WERI-Rb-1 (cell line): ENCODE measurements at regions not wholly inside any gene's neighbourhood (a gene's known extent, or its start where the extent isn't known, plus 50 kb on each side); places are given as distances from the start of the nearest gene placed in this dataset.

Source experiments
- DNase-seq: peaks from one replicate; pipeline ENCODE4 v3.0.0-alpha.2; 2020
- H3K27ac ChIP-seq: fragments of 250-450 bp; sonication (Bioruptor Pico); 2 replicates; pipeline ENCODE4 v1.5.1; 2020; ENCODE audit warnings: mild to moderate bottlenecking, moderate library complexity
- H3K27me3 ChIP-seq: fragments of 250-450 bp; sonication (Bioruptor Pico); 2 replicates; pipeline ENCODE4 v1.5.1; 2021; ENCODE audit warnings: mild to moderate bottlenecking, low read depth, moderate library complexity; ENCODE audit not compliant: insufficient read depth, severe bottlenecking
- H3K36me3 ChIP-seq: fragments of 250-450 bp; sonication (Bioruptor Pico); 2 replicates; pipeline ENCODE4 v1.5.1; 2020; ENCODE audit warnings: mild to moderate bottlenecking, moderate library complexity
- H3K4me3 ChIP-seq: 2 replicates; pipeline ENCODE4 v1.5.1; 2011; ENCODE audit warnings: low read depth, mild to moderate bottlenecking, control low read depth, low read length
- H3K9me3 ChIP-seq: fragments of 250-450 bp; sonication (Bioruptor Pico); 2 replicates; pipeline ENCODE4 v1.5.1; 2021; ENCODE audit warnings: mild to moderate bottlenecking, moderate library complexity; ENCODE audit not compliant: severe bottlenecking
- CTCF ChIP-seq: IDR thresholded peaks from 2 replicates; pipeline ENCODE4 v1.5.1; 2011; ENCODE audit warnings: low read depth, mild to moderate bottlenecking, control low read depth, inconsistent platforms, low read length

GRCh38 chr3:135633078-135633477, 332.4 kb upstream of the PPP2R3A start:
- Histone ChIP-seq H3K27me3 (no peaks in the 10 kb centered on the region), H3K27ac (no peak overlapping the region), H3K4me3 (no peak overlapping the region), H3K9me3 (no peaks in the 10 kb centered on the region), H3K36me3 (no peaks in the 10 kb centered on the region)
- no peak for DNase-seq
- no peak for TF ChIP-seq CTCF

GRCh38 chr3:135636596-135636995, 328.9 kb upstream of the PPP2R3A start:
- Histone ChIP-seq H3K4me3 (no peak overlapping the region), H3K27ac (no peak overlapping the region), H3K36me3 (no peaks in the 10 kb centered on the region), H3K9me3 (no peaks in the 10 kb centered on the region), H3K27me3 (no peaks in the 10 kb centered on the region)
- DNase-seq: no peak
- no peak for TF ChIP-seq CTCF

- H3K36me3 ChIP-seq: no peaks in the 10 kb centered on the region
- no peak overlapping the region for H3K4me3 ChIP-seq
- no peak for TF ChIP-seq CTCF
- no peaks in the 10 kb centered on the region for H3K9me3 ChIP-seq
- no peaks in the 10 kb centered on the region for H3K27me3 ChIP-seq
- DNase-seq: no peak
- no peak overlapping the region for H3K27ac ChIP-seq
These were observed 328.5 kb upstream of the PPP2R3A start for GRCh38 chr3:135637013-135637412.

GRCh38 chr3:135641761-135642160, 323.8 kb upstream of the PPP2R3A start:
- Histone ChIP-seq H3K4me3 (no peak overlapping the region), H3K36me3 (no peaks in the 10 kb centered on the region), H3K27ac (no peak overlapping the region), H3K27me3 (no peaks in the 10 kb centered on the region), H3K9me3 (no peaks in the 10 kb centered on the region)
- DNase-seq: no peak
- no peak for TF ChIP-seq CTCF

GRCh38 chr3:135645541-135645940, 320.0 kb upstream of the PPP2R3A start:
- Histone ChIP-seq H3K27ac (no peak overlapping the region), H3K36me3 (no peaks in the 10 kb centered on the region), H3K27me3 (no peaks in the 10 kb centered on the region), H3K9me3 (peaks cover 2% of the 10 kb centered on the region), H3K4me3 (no peak overlapping the region)
- no peak for DNase-seq
- TF ChIP-seq CTCF: no peak

GRCh38 chr3:135646873-135647272, 318.7 kb upstream of the PPP2R3A start:
- Histone ChIP-seq H3K36me3 (no peaks in the 10 kb centered on the region), H3K4me3 (no peak overlapping the region), H3K9me3 (peaks cover 2% of the 10 kb centered on the region), H3K27ac (no peak overlapping the region), H3K27me3 (no peaks in the 10 kb centered on the region)
- TF ChIP-seq CTCF: no peak
- DNase-seq: no peak
